Tibial nerve (tissue), 4 donors: ENCODE measurements at regions not wholly inside any gene's neighbourhood (a gene's known extent, or its start where the extent isn't known, plus 50 kb on each side); places are given as distances from the start of the nearest gene placed in this dataset.

Experiments used
- EP300 ChIP-seq, 2 donors: sonication (generic); formaldehyde crosslinking; IDR thresholded peaks; one replicate each; pipeline ENCODE4 v1.6.1; 2017; ENCODE audit warnings: antibody characterized with exemption in 2 of 2, mild to moderate bottlenecking in 1 of 2
- POLR2A ChIP-seq, 2 donors: fragments of 450-650 bp; IDR thresholded peaks; one replicate each; pipeline ENCODE4 v1.6.1; 2017; ENCODE audit warnings: antibody characterized with exemption in 2 of 2, mild to moderate bottlenecking in 2 of 2, moderate library complexity in 2 of 2
- TF ChIP-seq, protein P1 (sequence below), 5 experiments: fragments of 200-600 bp in 3 of 5; fragments of 450-650 bp in 2 of 5; sonication (generic) in 3 of 5; IDR thresholded peaks; one replicate each; pipeline ENCODE4 v1.5.1; 2016 to 2019; ENCODE audit warnings: antibody characterized with exemption in 5 of 5, mild to moderate bottlenecking in 3 of 5, moderate library complexity in 2 of 5

DNA sequence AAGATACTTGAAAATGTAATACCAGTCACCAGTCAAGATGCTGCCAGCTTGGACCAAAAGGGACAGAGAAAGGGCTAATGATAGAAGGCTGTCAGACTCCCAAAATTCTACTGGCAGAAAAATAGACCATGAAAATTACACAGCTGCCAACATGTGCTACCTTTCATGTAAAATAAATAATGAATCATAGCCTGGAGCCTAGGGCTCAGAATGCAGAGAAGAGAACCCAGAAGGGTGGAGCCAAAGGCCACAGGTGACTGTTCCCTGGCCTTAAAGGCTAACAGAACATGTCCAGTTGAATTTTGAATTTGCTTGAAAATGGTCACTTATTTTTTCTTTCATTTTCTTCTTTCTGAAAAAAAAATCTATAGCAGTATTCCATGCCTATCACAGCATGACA, 1827.0 kb upstream of the MIR17HG start:
- no peak for TF ChIP-seq EP300 (IDR thresholded peaks at IDR 0.05)
- TF ChIP-seq, protein P1, sequence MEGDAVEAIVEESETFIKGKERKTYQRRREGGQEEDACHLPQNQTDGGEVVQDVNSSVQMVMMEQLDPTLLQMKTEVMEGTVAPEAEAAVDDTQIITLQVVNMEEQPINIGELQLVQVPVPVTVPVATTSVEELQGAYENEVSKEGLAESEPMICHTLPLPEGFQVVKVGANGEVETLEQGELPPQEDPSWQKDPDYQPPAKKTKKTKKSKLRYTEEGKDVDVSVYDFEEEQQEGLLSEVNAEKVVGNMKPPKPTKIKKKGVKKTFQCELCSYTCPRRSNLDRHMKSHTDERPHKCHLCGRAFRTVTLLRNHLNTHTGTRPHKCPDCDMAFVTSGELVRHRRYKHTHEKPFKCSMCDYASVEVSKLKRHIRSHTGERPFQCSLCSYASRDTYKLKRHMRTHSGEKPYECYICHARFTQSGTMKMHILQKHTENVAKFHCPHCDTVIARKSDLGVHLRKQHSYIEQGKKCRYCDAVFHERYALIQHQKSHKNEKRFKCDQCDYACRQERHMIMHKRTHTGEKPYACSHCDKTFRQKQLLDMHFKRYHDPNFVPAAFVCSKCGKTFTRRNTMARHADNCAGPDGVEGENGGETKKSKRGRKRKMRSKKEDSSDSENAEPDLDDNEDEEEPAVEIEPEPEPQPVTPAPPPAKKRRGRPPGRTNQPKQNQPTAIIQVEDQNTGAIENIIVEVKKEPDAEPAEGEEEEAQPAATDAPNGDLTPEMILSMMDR (IDR thresholded peaks at IDR 0.05): no peak
- TF ChIP-seq POLR2A (IDR thresholded peaks at IDR 0.05): no peak
